IMR-90 (cell line): ENCODE measurements at regions not wholly inside any gene's neighbourhood (a gene's known extent, or its start where the extent isn't known, plus 50 kb on each side); places are given as distances from the start of the nearest gene placed in this dataset.
"Not testable (repeated sequence)": the region's sequence is repeated elsewhere in the genome, so short reads cannot be mapped to it uniquely, and the experiment has no call there.

Source experiments
- ATAC-seq: fragments of 200-7000 bp; cut with Tn5 transposase; 2 replicates; pipeline ENCODE4 v1.9.1; 2020; ENCODE audit warnings: low read depth, mild to moderate bottlenecking, moderate library complexity
- BruUV-seq: library from RNA; stranded (reverse); fragments of 400-500 nt; replicated peaks from 2 replicates; lab custom pipeline; 2021; lab: Mats Ljungman, UMichigan
- CTCF ChIA-PET: fragments of 300-600 bp; formaldehyde crosslinking; extraction: SDS; loops from one replicate; lab custom pipeline; 2021; ENCODE audit warnings: antibody characterized with exemption; lab: Yijun Ruan, JAX
- POLR2A ChIA-PET: fragments of 300-600 bp; sonication (Branson Sonifier 250); formaldehyde crosslinking; loops from one replicate; lab custom pipeline; 2022; ENCODE audit warnings: antibody characterized with exemption; ENCODE audit not compliant: unreplicated experiment; lab: Charles Lee
- DNase-seq: peaks from one replicate; pipeline ENCODE4 v3.0.0; 2013
- H2AFZ ChIP-seq: replicated peaks from 2 replicates; pipeline ENCODE3; 2013; ENCODE audit warnings: low read length, mild to moderate bottlenecking; ENCODE audit not compliant: poor library complexity
- H2AK5ac ChIP-seq: 2 replicates; pipeline ENCODE4 v1.6.1; 2013; ENCODE audit warnings: low read depth, low read length, inconsistent platforms
- H2AK9ac ChIP-seq: replicated peaks from 2 replicates; pipeline ENCODE3; 2013; ENCODE audit warnings: mild to moderate bottlenecking, low read depth, low read length, moderate library complexity; ENCODE audit not compliant: poor library complexity
- H2BK120ac ChIP-seq: 2 replicates; pipeline ENCODE4 v1.6.1; 2013; ENCODE audit warnings: low read depth, low read length, inconsistent platforms
- H2BK15ac ChIP-seq: 3 replicates; pipeline ENCODE4 v1.6.1; 2013; ENCODE audit warnings: low read depth, low read length, inconsistent platforms
- H2BK20ac ChIP-seq: 2 replicates; pipeline ENCODE4 v1.6.1; 2013; ENCODE audit warnings: low read depth, mild to moderate bottlenecking, inconsistent platforms, low read length, moderate library complexity
- H2BK5ac ChIP-seq: 2 replicates; pipeline ENCODE4 v1.6.1; 2013; ENCODE audit warnings: mild to moderate bottlenecking, low read depth, low read length, inconsistent platforms; ENCODE audit not compliant: poor library complexity, severe bottlenecking
- H3K14ac ChIP-seq: replicated peaks from 2 replicates; pipeline ENCODE4 v1.6.1; 2013; ENCODE audit warnings: low read depth, low read length, inconsistent platforms
- H3K18ac ChIP-seq: 2 replicates; pipeline ENCODE4 v1.6.1; 2013; ENCODE audit warnings: low read depth, low read length, control low read depth
- H3K23ac ChIP-seq: 2 replicates; pipeline ENCODE4 v1.6.1; 2013; ENCODE audit warnings: low read depth, low read length, inconsistent platforms
- H3K27ac ChIP-seq: 2 replicates; pipeline ENCODE4 v1.5.1; 2013; ENCODE audit warnings: mild to moderate bottlenecking, control low read depth, low read length; ENCODE audit not compliant: insufficient read depth
- H3K27me3 ChIP-seq: 2 replicates; pipeline ENCODE4 v1.6.1; 2013; ENCODE audit warnings: low read length; ENCODE audit not compliant: control insufficient read depth, insufficient read depth
- H3K36me3 ChIP-seq: 2 replicates; pipeline ENCODE4 v1.6.1; 2013; ENCODE audit warnings: low read length, mixed read lengths; ENCODE audit not compliant: control insufficient read depth, insufficient read depth
- H3K4ac ChIP-seq: 2 replicates; pipeline ENCODE4 v1.6.1; 2013; ENCODE audit warnings: low read depth, low read length, inconsistent platforms
- H3K4me1 ChIP-seq: 2 replicates; pipeline ENCODE4 v1.6.1; 2013; ENCODE audit warnings: low read length, mixed read lengths; ENCODE audit not compliant: control insufficient read depth, insufficient read depth
- H3K4me2 ChIP-seq: 2 replicates; pipeline ENCODE4 v1.6.1; 2013; ENCODE audit warnings: low read depth, mild to moderate bottlenecking, control low read depth, low read length, moderate library complexity
- H3K4me3 ChIP-seq: 2 replicates; pipeline ENCODE4 v1.5.1; 2013; ENCODE audit warnings: low read depth, mild to moderate bottlenecking, control low read depth, low read length, moderate library complexity; ENCODE audit not compliant: insufficient read depth
- H3K56ac ChIP-seq: 2 replicates; pipeline ENCODE4 v1.6.1; 2013; ENCODE audit warnings: low read length, inconsistent platforms; ENCODE audit not compliant: insufficient read depth; ENCODE audit errors: extremely low read depth
- H3K79me1 ChIP-seq, 2 experiments: 2 replicates each; pipeline ENCODE4 v1.6.1; 2013; ENCODE audit warnings: low read length in 2 of 2, inconsistent platforms in 1 of 2, low read depth in 1 of 2
- H3K9ac ChIP-seq: 2 replicates; pipeline ENCODE4 v1.6.1; 2013; ENCODE audit warnings: low read depth, low read length, control low read depth
- H3K9me1 ChIP-seq: 2 replicates; pipeline ENCODE4 v1.6.1; 2013; ENCODE audit warnings: low read length, inconsistent platforms; ENCODE audit not compliant: insufficient read depth
- H3K9me3 ChIP-seq: 2 replicates; pipeline ENCODE4 v1.6.1; 2013; ENCODE audit warnings: low read length; ENCODE audit not compliant: control insufficient read depth, insufficient read depth
- H4K20me1 ChIP-seq: 2 replicates; pipeline ENCODE4 v1.6.1; 2013; ENCODE audit warnings: low read length, inconsistent platforms; ENCODE audit not compliant: insufficient read depth
- H4K5ac ChIP-seq: 2 replicates; pipeline ENCODE4 v1.6.1; 2013; ENCODE audit warnings: mild to moderate bottlenecking, low read depth, low read length, control low read depth
- H4K8ac ChIP-seq, 2 experiments: 2 replicates each; pipeline ENCODE4 v1.6.1; 2013; ENCODE audit warnings: low read depth in 2 of 2, low read length in 2 of 2, control low read depth in 1 of 2, inconsistent platforms in 1 of 2
- H4K91ac ChIP-seq: 2 replicates; pipeline ENCODE4 v1.6.1; 2013; ENCODE audit warnings: low read depth, low read length, inconsistent platforms; ENCODE audit not compliant: insufficient read depth
- BHLHE40 ChIP-seq: fragments of 150-350 bp; IDR thresholded peaks from 2 replicates; pipeline ENCODE4 v1.6.1; 2016; ENCODE audit warnings: mild to moderate bottlenecking, low read depth, low read length
- MAFK ChIP-seq: IDR thresholded peaks from 2 replicates; pipeline ENCODE4 v1.6.1; 2012; ENCODE audit warnings: low read depth, low read length, improper control_type of control experiment
- WGBS, 2 experiments: methylation state at CpG; one replicate each; pipeline versions ENCODE4 v1.1.5 to v1.1.7; 2013; ENCODE audit warnings: missing lambda C conversion rate in 2 of 2; ENCODE audit not compliant: insufficient read length in 1 of 2; ENCODE audit errors: extremely low coverage in 2 of 2; 5-methylcytosine and 5-hydroxymethylcytosine counted together
- dilution Hi-C: fragments of 300-500 bp; cut with HindIII; formaldehyde crosslinking; loops from one replicate; pipeline ENCODE4 v1.14.3; 2018; ENCODE audit warnings: low sequenced_read_pairs; ENCODE audit not compliant: unreplicated experiment
- in situ Hi-C: fragments of 300-500 bp; cut with MboI; formaldehyde crosslinking; loops from 3 replicates; pipeline ENCODE4 v1.14.3; 2019; ENCODE audit warnings: low sequenced_read_pairs, inconsistent platforms, mixed read lengths
- intact Hi-C: fragments of 100-400 bp; cut with micrococcal nuclease; formaldehyde crosslinking; loops from 2 replicates; pipeline ENCODE4 v1.10.0; 2022

- CTCF ChIA-PET: no interaction called here
Measured at GRCh38 chr5:58165152-58165551, 294.7 kb downstream of the PLK2 start.

GRCh38 chr5:58161889-58162288 is 298.0 kb downstream of the PLK2 start:
- intact Hi-C loops, H4K20me1 ChIP-seq, H3K23ac ChIP-seq, H3K79me1 ChIP-seq, H3K27ac ChIP-seq, H3K18ac ChIP-seq, H3K9me3 ChIP-seq, H3K56ac ChIP-seq, H4K5ac ChIP-seq, H3K36me3 ChIP-seq, H3K9me1 ChIP-seq, H2BK5ac ChIP-seq, H2AK9ac ChIP-seq, DNase-seq, H2BK15ac ChIP-seq, POLR2A ChIA-PET, H2AK5ac ChIP-seq, BruUV-seq, H4K8ac ChIP-seq, H2BK20ac ChIP-seq, CTCF ChIA-PET, H3K4me1 ChIP-seq, H2BK120ac ChIP-seq, H2AFZ ChIP-seq, H4K91ac ChIP-seq, H3K4me3 ChIP-seq, H3K4ac ChIP-seq, dilution Hi-C loops, ATAC-seq, H3K27me3 ChIP-seq, H3K14ac ChIP-seq, H3K9ac ChIP-seq, H3K4me2 ChIP-seq: not testable (repeated sequence)
- in situ Hi-C loops: loop anchor here (25.0 kb wide), 1 partner anchor 875 kb away; no protein-coding TSS in a partner anchor
- 60% methylated on average over 3 of the region's 6 CpGs; no CpG with 5 or more reads in 1 of the 2 experiments for WGBS, 2 experiments

More at GRCh38 chr5:58165152-58165551, 294.7 kb downstream of the PLK2 start:
- no peak overlapping the region for H3K4me2 ChIP-seq
- no peak overlapping the region for H3K23ac ChIP-seq
- no CpG with 5 or more reads among the region's 3 CpGs for WGBS, 2 experiments
- H3K9ac ChIP-seq: no peak overlapping the region
- ATAC-seq (no peak), DNase-seq (no peak)
- no peak overlapping the region for H2AFZ ChIP-seq
- dilution Hi-C loops: no loop called here
- no peak overlapping the region for H3K27ac ChIP-seq
- TF ChIP-seq BHLHE40 (no peak), MAFK (peak; percentile 63)
- H4K8ac ChIP-seq: no peak overlapping the region
- BruUV-seq: no TSS peak
- no peak overlapping the region for H3K4ac ChIP-seq
- no peaks in the 10 kb centered on the region for H3K4me1 ChIP-seq
- no peak overlapping the region for H2AK9ac ChIP-seq
- peaks cover 2% of the 10 kb centered on the region; the same call in 1 of the 2 replicates for H3K9me1 ChIP-seq
- no peaks in the 10 kb centered on the region for H4K20me1 ChIP-seq
- no peak overlapping the region for H2BK15ac ChIP-seq
- H2BK5ac ChIP-seq: no peak overlapping the region
- H3K56ac ChIP-seq: no peak overlapping the region
- H3K18ac ChIP-seq: no peak overlapping the region
- H3K9me3 ChIP-seq: peaks cover 3% of the 10 kb centered on the region; the same call in 1 of the 2 replicates
- H2BK20ac ChIP-seq: no peak overlapping the region
- H3K14ac ChIP-seq: no peak overlapping the region
- no peaks in the 10 kb centered on the region for H3K27me3 ChIP-seq
- H3K4me3 ChIP-seq: no peak overlapping the region
- POLR2A ChIA-PET: no interaction called here
- H3K79me1 ChIP-seq: no peaks in the 10 kb centered on the region
- H4K5ac ChIP-seq: no peak overlapping the region
- in situ Hi-C loops: loop anchor here (25.0 kb wide), 1 partner anchor 878 kb away; no protein-coding TSS in a partner anchor
- H2AK5ac ChIP-seq: no peak overlapping the region
- intact Hi-C loops: no loop called here
- no peaks in the 10 kb centered on the region for H3K36me3 ChIP-seq
- no peak overlapping the region for H2BK120ac ChIP-seq
- no peak overlapping the region for H4K91ac ChIP-seq
